T1000 (cell line): ENCODE measurements at regions not wholly inside any gene's neighbourhood (a gene's known extent, or its start where the extent isn't known, plus 50 kb on each side); places are given as distances from the start of the nearest gene placed in this dataset.
"Not testable (repeated sequence)": the region's sequence is repeated elsewhere in the genome, so short reads cannot be mapped to it uniquely, and the experiment has no call there.

Experiments used
- DNase-seq: peaks from one replicate; lab custom pipeline; 2025; ENCODE audit warnings: mixed read lengths; lab: John Stamatoyannopoulos, UW

DNA sequence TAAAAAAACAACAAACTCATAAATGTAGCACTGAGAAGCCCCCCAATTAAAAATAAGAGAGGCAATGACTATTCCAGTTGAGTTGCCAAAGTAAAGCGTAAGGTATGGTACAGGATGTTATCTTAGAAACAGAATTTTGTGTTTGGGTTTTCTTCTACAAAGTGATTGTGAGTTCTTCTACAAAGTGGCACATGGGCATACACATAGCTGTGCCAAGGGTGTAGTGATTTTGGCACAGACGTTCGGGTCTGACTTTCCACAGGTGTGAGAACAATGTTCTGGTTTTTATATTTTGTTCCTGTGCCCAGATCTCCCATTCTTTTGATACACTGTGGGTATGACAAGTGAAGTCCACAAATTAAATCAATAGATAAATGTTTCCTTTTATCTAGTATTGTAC is 190.1 kb upstream of the CSNK1A1L start:
- DNase-seq, result no peak

DNA sequence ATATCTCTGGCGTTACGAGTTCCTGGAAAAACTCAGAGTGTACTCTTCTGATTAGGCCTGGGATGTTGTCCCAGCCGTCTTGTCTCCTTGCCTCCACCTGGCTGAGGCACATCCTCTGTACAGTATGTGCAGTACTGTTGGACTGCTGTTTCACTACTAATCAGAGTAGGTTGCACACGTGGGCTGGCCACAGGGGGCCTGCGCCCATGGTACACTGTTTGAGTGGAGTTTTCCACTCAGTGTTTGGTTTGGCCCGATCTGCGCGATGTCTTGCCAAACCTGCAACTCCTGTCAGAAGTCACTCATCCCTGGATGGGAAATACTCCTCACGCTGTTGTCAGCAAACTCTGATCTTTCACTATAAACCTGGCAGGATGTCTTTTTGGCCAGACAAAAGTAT is 189.6 kb upstream of the CSNK1A1L start:
- DNase-seq, result no peak

DNA sequence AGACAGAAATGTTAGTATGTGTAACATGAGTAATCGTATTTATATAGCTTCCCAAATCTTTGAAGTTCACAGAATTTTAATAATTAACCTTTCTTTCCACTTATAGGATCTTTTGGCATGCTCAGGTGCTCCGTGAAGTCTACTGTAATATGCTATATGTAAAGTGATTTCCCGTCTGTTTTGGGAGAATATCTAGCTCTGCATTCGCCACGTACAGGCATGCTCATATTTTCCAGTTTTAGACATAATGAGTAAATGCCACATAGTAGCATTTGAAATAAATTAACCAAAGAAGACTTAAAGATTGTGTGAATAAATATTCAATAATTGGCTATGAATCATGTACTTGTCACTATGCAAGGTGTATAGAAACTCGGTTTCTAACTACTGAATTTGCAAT is 189.0 kb upstream of the CSNK1A1L start:
- DNase-seq, result no peak

DNA sequence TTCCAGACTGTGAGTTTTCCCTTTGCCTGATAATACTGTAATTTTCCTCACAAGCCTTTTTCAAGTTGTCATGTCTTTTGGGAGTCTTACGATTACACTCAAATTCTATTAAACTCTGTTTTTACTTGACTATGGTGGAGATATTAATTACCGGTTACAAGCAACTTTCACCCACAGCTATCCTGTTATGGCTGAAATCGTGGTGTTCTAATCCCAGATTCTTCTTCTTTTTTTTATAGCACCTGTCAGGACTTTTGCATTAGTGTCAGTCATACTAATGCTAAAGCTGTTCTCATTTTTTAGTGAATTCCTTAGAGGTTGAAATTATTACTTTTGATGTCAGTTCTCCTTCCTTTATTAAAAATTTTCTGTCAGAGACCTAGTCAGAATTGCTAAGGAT is 187.8 kb upstream of the CSNK1A1L start:
- no peak for DNase-seq

DNA sequence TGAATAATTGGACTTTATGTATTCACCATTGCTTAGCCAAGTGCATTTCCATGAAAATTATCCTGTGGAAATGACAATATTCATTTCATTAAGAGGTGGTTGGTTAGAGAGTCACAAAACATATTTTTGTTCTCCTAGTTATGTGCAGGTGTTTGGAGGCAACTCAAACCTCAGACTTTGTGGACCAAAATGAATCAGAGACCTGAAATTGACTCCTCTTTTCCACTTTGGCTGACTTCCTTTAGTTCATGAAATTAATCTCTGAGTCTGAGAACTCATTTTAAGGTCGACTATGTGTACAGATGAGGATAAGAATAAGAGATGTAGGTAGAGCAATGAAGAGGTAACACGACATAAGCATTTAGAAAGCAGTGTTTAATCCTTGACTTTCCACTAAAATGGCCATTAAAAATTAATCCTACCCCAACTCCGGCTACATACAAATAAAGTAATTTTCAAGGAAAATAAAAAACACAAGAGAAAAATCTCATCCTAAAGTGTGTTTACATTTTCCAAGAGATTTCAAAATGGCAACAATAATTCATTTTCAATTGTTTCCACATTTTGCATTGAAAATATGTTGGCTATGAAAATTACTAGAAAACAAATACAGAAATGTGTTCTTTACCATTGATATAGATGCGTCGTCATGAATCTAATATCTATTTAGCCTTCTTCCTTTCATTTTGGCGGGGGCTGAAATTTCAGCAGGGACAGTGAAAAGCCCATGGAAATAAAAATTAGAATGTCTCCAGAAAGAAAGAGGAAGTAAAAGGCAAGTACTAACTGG is 185.4 kb upstream of the CSNK1A1L start:
- DNase-seq, result no peak

DNA sequence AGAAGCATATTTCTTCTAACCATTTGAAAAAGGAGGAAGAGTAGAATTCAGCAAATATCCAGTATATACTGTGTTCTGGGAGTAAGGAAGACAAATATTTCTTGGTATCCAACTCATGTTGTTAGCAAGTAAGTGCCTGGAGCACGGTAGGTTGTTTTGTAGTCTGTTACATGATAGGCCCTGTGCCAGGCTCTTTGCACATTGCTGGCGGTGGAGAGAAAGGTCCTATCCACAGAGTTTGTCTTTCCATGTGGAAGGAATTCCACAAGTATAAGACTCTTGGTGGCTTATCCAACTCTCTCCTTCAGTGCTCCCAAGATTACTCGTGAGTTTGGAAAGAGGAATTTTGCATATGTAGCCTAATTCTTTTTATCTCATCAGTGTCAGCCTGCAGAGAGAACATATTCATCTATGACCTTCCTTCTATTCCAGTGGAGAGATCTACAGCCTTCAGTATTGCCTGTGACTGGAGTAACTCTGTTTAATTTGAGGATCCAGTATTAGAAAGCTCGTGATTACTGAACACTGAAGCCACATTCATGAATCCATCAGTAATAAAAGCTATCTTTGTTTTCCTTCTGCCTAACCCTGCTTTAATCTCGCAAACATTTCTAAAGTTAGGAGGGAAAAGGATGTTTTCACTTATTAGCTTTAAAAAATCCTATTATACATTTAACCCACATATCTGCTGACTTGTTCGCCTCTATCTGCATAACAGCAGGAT is 183.9 kb upstream of the CSNK1A1L start:
- DNase-seq, result no peak

DNA sequence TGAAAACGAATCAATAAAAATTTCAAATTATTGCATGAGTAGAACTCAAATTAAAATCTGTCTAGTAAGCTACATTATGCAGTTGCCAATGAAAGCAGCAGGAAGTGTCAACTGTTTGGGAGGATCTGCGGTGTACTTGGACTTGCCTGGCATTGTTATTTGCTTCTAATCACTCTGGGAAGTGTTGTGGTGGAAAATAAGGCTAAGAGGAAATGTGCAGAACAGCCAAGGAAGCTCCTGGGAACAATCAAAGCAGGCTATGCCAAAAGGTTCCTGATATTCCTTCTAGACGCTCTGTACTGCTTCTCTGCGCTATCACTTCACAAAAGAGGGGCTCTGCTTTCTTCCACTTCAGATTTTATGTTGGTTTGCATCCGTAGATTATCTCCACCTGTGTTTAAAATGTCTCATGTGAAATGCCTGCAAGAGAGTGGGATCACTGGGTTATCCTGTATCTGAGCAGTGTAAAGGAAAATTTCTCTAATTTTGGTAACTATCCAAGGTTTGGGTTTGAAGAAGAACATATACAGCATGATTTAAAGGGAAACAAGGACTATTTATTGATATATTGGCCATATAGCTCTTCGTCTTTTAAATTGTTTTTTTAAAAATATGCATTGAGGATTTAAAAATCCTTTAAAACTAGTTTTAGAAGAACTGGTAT is 182.7 kb upstream of the CSNK1A1L start:
- no peak for DNase-seq

DNA sequence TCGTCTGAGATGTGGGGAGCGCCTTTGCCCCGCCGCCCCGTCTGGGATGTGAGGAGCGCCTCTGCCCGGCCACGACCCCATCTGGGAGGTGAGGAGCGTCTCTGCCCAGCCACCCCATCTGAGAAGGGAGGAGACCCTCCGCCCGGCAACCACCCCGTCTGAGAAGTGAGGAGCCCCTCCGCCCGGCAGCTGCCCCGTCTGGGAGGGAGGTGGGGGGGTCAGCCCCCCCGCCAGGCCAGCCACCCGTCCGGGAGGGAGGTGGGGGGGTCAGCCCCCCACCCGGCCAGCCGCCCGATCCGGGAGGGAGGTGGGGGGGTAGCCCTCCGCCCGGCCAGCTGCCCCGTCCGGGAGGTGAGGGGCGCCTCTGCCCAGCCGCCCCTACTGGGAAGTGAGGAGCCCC is 174.8 kb upstream of the CSNK1A1L start:
- DNase-seq, result not testable (repeated sequence)

DNA sequence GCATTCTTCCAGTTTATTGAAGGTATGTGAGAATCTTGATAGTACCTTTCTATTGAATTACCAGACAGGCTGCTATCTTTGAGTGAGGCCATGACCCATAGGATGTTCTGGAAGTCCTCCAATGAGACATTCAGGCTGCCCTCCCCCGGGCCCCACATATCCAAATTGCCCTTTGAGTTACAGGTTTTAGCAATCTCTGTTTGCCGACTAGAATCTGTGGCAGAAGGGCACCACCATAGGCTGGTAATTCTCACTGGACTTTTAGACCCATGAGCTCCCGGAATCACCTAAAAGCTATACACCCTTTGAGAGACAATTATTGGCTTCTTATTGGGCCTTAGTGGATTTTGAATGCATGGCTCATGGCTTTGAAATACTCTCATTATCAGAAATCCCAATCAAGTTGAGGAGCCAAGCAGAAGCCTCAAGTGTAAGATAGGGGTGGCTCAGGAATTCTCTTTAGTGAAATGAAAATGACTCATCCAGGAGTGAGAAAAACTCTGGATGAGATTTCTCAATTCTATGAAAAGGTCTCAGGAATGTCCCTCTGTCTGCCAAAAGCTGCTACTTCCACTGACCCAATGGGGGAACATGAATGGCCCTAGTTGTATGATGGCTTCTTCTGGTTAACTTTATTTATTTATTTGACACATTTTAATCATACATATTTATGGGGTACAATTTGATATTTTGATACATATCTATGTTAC is 172.1 kb upstream of the CSNK1A1L start:
- no peak for DNase-seq

DNA sequence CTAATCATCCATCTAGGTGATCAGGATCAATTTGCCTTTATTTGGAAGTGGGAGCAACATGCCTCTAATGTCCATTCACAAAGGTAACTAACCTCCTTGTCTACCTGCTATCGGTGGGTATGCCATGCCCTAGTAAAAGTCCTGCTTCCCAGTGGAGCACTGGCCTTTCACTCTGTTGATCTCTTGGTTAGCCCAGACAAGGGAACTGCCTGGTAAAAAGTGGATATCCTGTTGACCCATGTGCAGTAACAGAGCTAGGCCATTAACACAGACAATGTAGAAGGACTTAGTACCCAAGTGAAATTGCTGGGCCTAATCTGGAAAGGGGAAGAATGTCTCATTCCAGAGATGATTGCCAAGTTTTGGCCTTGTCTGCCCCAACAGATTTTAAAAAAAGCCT is 171.5 kb upstream of the CSNK1A1L start:
- no peak for DNase-seq

DNA sequence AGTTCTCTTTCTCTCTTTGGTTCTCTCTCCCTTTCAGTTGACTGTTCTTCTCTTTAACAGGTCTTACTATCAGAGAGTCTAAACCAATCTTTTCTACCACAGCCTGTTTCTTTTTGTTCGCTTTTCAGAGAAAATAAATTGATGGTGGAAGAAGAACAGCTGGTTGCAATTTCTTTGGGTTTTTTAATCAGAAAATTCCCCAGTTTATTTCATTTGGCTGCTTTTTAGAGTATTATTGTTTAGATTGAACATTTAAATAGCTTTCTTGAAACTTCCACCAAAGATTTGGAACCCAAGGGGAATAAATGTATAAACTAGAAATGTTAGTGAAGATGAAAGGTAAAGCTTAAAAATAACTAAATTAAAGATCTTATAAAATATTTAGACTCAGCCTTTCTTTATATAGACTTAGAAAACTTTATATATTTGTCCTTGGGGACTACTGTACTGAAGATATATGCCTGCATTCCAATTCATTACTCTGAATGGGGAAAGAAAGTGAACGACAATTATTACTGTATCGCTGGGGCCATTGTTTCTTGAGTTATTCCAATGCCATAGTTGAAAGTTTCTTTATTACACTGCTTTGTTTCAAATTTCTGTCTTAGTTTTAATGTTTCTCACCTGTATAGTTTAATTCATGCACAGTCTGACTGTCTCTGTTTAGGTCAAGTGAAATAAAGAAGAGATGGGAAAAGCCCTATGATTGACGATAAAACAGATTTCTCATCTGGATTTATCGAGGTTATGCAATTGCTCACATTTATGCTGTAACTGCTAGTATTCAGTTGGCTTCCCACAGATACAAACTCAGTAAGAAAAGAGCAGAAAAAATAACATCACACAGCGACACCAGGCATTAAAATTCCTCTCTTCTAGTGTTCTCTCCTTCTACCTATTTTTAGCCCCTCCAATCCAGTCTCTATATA is 169.4 kb upstream of the CSNK1A1L start:
- no peak for DNase-seq

DNA sequence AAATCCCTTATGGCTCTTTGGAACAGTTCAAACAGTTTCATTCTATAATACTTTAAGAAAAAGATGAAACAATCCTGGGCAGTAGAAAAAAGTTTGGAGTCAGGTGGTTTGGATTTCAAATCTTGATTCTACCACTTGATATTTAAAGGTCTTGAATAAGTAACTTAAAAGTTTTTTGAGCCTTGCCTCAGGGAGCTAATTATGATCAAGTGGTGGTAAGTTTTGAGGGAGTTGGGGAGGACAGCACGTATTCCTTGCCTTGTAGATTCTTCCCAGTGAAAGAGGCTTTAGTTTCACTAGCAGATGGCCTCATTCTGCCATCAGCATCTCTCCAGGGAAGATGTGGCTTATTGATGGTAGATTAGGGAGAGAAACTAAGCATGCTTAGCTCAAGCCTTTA is 168.4 kb upstream of the CSNK1A1L start:
- DNase-seq, result no peak

DNA sequence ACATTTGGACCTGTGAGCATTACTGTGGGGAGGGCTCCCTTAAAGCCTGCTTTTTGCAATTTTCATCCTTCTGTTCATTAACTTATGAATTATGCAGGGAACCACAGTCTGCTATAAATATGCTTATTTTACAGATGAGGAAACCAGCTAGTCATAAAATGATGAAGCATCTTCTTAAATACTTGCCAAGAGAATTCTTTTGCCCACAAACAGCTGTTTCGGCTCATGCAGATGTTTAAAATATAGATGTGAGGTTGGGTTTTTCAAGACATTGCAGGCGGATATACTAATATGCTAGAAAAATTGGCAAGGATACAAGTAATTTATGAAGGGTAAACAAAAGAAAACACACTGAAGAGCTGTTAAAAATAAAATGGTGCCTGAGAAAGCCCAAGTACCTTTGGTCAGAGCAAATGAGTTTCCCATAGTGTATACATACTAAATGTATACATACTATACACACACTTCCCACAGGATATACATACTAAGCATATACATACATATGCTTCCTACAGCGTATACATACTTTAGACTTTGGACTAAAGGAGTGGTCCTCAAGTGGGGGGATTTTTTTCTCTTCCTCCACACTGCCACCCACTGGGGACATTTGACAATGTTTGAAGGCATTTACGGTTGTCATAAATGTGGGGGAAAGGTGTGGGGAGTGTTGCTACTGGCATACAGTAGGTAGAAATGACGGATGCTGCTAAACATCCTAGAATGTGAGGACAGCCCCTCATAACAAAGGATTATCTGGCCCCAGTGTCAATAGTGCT is 164.9 kb upstream of the CSNK1A1L start:
- DNase-seq, result no peak

DNA sequence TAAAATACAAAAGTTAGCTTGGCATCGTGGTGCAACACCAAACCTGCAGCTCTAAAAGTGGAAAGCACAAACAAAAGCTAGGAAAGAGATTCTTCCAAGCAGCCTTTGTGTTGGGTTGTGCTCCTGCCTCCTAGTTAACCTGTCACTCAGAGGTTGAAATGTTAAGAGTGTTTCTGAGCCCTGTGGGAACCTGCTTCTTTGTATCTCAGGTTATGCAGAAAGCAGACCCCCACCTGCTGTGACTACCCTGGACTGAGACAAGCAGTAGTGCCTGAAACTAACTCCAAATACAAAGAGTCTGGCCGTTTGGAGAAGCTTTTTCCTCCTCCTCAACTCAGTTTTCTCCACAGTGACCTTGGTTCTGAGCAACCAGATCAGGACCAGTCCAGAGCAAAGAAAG is 158.4 kb upstream of the CSNK1A1L start:
- DNase-seq, result no peak

DNA sequence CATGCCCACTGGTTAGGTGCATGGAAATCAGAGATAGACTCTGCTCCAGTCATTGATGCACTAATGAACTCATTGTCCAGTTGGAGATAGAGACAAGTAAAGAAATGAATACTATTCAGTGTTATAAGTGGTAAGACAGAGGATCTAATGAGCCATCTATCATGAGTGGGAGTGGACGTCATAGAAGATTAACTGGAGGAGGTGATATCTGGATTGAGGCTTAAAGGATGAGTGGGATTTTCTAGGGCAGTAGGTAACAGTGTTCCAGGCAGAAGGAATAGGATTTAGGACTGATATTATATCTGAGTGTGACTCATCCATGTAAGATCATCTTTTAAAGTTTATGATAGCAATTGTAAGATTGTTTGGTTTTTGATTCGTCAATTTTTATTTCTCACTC is 152.2 kb upstream of the CSNK1A1L start:
- no peak for DNase-seq

DNA sequence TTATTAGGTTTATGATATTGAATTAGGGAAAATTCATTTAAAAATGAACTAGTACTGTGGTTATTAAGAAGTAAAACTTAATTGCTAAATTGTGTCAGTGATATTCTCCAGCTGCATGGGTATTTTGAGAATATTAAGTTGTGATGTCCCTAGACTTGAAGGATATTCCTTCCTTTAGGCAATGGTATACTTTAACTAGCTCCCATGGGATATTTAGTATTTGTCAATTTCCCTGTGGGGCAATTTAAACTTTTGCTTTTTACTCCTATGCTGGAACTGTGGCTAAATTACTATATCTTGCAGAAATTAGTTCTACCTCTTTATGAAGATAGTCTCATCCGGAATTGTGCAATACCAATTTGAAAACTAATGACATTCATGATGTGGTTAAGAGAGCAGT is 151.6 kb upstream of the CSNK1A1L start:
- no peak for DNase-seq

DNA sequence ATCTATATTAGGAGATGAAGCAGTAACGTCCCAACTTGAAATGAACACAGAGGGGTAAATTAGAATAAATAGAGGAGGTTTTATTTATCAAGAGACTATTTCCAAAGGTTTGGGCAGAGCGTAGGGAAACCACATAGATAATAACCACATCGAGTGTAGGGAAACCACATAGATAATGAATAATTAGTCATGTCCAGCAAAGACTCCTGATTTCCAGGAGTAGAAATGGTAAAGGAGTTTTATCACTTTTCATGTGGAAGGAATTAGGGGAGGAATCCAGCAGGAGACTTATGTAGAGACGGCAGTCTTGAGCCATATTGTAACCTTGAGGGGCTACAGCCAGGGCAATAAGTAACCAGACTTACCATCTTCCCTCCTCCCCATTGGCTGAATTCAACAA is 136.3 kb upstream of the CSNK1A1L start:
- no peak for DNase-seq

DNA sequence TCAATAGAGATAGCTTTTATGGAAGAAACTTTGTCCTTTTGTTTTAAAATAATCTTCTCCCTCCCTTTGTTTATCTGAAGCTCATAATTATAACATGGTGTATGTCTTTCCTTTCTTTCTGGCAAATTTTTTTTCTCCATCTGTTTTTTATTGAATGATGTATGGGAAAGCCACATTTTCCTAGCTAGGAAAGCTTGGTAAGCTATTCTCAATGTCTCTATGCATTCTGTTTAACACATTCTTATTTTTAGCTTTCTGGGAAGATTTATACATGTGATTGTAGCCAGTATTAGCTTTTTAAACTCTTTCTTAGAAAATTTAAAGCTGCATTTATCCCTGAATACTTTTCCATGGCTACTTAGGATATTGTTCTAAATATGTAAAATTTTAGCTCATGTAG is 124.9 kb upstream of the CSNK1A1L start:
- DNase-seq, result no peak

DNA sequence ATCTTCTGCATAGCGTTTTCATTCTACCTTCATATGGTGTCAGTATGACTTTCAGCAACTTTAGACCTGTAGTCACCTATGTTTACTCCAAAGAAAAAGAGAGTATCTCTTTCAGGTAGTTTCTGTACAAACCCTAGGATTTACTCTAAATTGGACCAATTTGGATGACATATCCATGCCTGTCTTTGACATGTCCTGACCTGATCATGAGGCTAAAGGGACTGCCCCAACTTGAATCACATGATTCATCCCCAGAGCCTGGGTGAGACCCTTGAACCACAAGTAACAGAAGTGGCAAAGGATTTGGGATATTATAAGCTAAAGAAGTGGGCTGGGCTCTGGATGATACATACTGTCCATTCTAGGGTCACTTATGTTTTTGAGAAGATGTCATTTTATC is 124.5 kb upstream of the CSNK1A1L start:
- no peak for DNase-seq

DNA sequence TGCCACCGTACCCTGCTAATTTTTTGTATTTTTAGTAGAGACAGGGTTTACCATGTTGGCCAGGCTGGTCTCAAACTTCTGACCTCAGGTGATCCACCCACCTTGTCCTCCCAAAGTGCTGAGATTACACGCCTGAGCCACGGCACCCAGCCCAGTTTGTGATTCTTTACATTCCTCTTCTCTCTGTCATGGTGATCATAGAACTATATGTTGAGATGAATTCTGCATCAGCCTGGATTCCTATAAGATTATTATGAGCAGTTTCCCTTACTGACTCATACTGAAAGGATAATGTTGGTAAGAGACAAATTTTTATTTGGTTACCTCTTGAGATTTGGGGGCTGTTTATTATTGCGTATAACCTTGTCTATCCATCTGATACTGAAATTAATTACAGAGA is 121.5 kb upstream of the CSNK1A1L start:
- DNase-seq, result no peak
